ENCODE measurements at regions not wholly inside any gene's neighbourhood (a gene's known extent, or its start where the extent isn't known, plus 50 kb on each side); places are given as distances from the start of the nearest gene placed in this dataset.
"Not testable (repeated sequence)": the region's sequence is repeated elsewhere in the genome, so short reads cannot be mapped to it uniquely, and the experiment has no call there.

GRCh38 chr12:17348311-17348710 is 741.7 kb downstream of the RERGL start:
- DNase-seq: no peak

- no peak for DNase-seq
Measured at GRCh38 chr12:17344649-17345048, 738.7 kb upstream of the LMO3 start.

DNA sequence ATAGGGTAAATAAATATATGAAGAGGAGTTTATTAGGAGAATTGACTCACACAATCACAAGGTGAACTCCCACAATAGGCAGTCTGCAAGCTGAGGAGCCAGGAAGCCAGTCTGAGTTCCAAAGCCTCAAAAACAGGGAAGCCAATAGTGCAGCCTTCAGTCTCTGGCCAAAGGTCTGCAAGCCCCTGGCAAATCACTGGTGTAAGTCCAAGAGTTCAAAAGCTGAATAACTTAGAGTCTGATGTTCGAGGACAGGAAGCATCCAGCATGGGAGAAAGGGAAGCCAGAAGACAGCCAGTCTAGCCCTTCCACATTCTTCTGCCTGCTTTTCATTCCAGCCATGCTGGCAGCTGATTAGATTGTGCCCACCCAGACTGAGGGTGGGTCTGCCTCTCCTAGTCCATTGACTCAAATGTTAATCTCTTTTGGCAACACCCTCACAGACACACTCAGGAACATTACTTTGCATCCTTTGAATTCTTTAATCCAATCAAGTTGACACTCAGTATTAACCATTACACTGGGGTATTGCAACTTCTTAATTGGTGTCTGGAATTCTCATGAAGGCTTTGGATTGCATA is 736.5 kb upstream of the LMO3 start:
- DNase-seq: no peak

- no peak for DNase-seq
Measured at GRCh38 chr12:17335487-17335886, 729.5 kb upstream of the LMO3 start.

- DNase-seq: no peak
Measured at GRCh38 chr12:17334784-17335183, 728.8 kb upstream of the LMO3 start.

GRCh38 chr12:17333287-17333686 is 727.3 kb upstream of the LMO3 start:
- no peak for DNase-seq

DNA sequence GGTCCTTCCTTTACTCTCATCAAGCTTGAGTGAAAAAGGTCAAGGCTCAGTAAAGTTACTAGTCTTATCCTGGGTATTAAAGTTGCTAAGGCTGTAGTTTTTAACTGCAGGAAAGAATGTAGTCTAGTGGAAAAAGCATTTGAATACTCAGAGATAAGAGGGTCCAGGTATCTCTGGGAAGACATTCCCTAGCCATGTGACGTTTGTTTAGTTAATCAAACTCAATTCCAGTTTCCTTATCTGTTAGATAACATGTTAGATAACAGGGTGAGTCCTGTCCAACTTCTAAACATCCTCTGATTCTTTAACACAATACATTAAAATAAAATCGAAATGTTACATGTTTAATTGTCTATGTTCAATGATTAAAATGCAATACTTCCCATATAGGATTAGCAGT is 720.7 kb upstream of the LMO3 start:
- no peak for DNase-seq

GRCh38 chr12:17322090-17322489 is 716.1 kb upstream of the LMO3 start:
- DNase-seq: no peak

- DNase-seq: no peak
Measured at GRCh38 chr12:17304503-17305347, 698.8 kb upstream of the LMO3 start.

- no peak for DNase-seq
Measured at GRCh38 chr12:17302001-17302400, 696.0 kb upstream of the LMO3 start.

GRCh38 chr12:17301544-17301943 is 695.6 kb upstream of the LMO3 start:
- DNase-seq: no peak

DNA sequence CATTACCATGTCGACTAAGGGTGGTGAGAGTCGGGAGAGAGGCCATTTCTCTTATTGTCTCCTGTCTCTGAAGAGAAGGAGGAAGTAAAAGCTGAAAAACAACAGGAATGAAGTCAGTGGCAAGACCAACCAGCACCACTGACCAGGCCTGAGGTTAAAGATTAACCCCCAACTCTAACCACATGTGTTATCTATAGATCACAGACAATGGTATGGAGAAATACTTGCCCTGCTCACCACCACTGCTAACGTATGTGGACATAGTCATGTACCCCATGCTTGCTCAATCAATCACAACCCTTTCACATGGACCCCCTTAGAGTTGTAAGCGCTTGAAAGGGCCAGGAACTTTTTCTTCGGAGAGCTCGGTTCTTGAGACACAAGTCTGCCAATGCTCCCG is 690.9 kb upstream of the LMO3 start:
- no peak for DNase-seq

DNA sequence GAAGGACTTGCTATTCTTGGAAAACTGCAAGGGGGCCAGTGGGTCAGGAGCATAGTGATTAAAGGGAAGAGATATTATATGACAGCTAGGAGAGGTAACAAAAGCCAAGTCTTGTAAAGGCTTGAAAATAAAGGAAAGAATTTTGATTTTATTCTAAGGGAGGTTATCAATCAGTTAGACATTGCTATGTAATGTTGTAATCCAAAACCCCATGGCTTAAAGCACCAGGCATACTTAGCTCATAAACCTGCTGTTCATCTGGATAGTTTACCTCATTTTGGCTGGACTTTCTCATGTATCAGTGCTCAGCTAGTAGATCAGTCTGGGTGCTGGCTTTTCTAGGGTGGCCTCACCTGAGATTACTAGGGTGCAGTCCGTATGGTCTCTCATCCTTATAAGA is 680.9 kb upstream of the LMO3 start:
- no peak for DNase-seq

GRCh38 chr12:17284873-17285272 is 678.9 kb upstream of the LMO3 start:
- no peak for DNase-seq

- no peak for DNase-seq
Measured at GRCh38 chr12:17283563-17283962, 677.6 kb upstream of the LMO3 start.

DNA sequence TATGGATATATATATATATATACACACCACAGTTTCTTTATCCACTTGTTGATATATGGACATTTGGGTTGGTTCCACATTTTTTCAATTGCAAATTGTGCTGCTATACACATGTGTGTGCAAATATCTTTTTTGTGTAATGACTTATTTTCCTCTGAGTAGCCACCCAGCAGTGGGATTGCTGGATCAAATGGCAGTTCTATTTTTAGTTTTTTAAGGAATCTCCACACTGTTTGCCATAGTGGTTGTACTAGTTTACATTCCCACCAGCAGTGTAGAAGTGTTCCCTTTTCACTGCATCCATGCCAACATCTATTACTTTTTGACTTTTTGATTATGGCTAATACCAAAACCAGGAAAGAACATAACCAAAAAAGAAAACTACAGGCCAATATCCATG is 676.2 kb upstream of the LMO3 start:
- not testable (repeated sequence) for DNase-seq

DNA sequence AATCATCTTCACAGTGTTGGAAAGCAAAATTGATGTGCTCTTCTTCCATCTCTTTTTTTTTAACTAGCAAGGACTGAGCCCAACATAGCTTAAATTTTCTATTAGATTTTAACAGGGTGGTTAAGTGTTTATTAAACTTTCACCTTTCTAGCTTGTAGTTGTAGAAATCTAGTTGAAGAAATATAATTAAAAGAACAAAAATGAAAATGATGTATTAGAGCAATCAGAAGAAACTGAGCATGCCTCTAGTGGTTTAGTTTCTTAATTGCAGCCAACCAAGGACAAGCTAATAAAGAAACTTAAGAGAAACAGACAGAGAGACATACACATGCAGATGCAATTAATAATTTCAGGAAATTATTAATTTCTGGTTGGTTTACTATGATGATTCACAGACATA is 673.0 kb upstream of the LMO3 start:
- DNase-seq: no peak

DNA sequence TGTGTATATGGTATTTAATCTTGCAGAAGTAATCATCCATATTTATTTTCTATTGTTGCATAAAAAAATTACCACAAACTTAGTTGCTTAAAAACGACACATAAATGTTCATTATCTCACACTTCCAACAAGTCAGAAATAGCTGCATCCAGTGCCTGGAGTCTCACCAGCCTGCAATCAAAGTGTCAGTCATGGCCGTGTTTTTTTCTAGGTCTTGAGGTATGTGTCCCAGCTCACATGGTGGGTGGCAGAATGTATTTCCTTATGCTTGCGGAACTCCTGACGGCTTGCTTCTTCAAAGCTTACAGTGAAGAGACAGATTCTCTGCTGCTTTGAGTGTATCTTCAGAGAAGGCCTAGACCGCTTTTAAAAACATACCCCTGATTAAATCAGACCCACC is 670.2 kb upstream of the LMO3 start:
- no peak for DNase-seq

- no peak for DNase-seq
Measured at GRCh38 chr12:17266856-17267255, 660.9 kb upstream of the LMO3 start.

- DNase-seq: no peak
Measured at GRCh38 chr12:17264603-17265002, 658.6 kb upstream of the LMO3 start.

DNA sequence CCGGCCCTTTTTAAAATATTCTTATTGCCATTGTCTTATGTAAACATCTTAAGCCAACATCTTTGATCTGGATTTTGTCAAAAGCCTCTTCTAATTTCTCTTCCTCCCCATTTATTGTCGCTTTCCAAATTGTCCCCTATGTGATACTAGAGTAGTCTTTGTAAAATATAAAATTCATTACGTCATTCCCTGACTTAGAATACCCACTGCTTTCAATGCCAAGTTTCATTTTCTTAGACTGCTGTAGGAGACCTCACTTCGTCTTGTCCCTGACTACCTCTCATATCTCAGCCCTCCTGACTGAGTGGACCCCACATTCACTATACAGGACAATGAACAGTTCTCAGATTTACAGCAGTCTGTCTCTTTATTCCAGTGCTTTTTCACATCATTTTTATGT is 633.9 kb upstream of the LMO3 start:
- no peak for DNase-seq

- DNase-seq: no peak
Measured at GRCh38 chr12:17235996-17236395, 630.0 kb upstream of the LMO3 start.

- no peak for DNase-seq
Measured at GRCh38 chr12:17215759-17216570, 610.0 kb upstream of the LMO3 start.

GRCh38 chr12:17214929-17215328 is 609.0 kb upstream of the LMO3 start:
- DNase-seq: no peak
